ENCODE measurements at regions not wholly inside any gene's neighbourhood (a gene's known extent, or its start where the extent isn't known, plus 50 kb on each side); places are given as distances from the start of the nearest gene placed in this dataset.

DNA sequence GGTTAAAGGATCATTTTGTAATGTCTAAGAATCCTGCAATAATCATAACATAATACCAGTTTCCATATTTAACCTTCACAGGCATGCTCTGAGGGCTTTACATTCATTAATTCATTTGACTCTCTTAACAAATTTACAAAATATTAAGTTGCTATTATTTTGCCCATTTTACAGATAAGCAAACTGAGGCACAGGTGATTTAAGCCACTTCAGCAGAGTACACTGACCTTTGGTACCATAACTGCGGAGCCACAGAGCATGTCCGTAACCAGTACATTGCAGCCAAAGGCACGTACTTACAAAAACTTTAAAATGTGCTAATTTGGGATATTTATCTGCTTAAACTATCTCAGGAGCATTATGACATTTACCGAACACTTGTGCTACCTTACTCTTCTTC is 169.4 kb upstream of the MYO16 start:
- TF ChIP-seq, protein P1, sequence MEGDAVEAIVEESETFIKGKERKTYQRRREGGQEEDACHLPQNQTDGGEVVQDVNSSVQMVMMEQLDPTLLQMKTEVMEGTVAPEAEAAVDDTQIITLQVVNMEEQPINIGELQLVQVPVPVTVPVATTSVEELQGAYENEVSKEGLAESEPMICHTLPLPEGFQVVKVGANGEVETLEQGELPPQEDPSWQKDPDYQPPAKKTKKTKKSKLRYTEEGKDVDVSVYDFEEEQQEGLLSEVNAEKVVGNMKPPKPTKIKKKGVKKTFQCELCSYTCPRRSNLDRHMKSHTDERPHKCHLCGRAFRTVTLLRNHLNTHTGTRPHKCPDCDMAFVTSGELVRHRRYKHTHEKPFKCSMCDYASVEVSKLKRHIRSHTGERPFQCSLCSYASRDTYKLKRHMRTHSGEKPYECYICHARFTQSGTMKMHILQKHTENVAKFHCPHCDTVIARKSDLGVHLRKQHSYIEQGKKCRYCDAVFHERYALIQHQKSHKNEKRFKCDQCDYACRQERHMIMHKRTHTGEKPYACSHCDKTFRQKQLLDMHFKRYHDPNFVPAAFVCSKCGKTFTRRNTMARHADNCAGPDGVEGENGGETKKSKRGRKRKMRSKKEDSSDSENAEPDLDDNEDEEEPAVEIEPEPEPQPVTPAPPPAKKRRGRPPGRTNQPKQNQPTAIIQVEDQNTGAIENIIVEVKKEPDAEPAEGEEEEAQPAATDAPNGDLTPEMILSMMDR (IDR thresholded peaks at IDR 0.05 in 8 of 11, conservative IDR thresholded peaks at IDR 0.05 in 3 of 11), result no peak
- no peak for TF ChIP-seq POLR2AphosphoS5 (IDR thresholded peaks at IDR 0.05)

Data from spleen (tissue), 7 donors.